ENCODE measurements at regions not wholly inside any gene's neighbourhood (a gene's known extent, or its start where the extent isn't known, plus 50 kb on each side); places are given as distances from the start of the nearest gene placed in this dataset.
"Not testable (repeated sequence)": the region's sequence is repeated elsewhere in the genome, so short reads cannot be mapped to it uniquely, and the experiment has no call there.

GRCh38 chr16:48003206-48003907 is 152.4 kb downstream of the ABCC12 start:
- no peak for DNase-seq

- DNase-seq: no peak
These were observed 154.4 kb downstream of the ABCC12 start for GRCh38 chr16:48001324-48001895.

- DNase-seq: no peak
These were observed 155.2 kb downstream of the ABCC12 start for GRCh38 chr16:48000622-48001021.

GRCh38 chr16:47999595-47999994 is 156.2 kb downstream of the ABCC12 start:
- no peak for DNase-seq

GRCh38 chr16:47995354-47995753 is 160.4 kb downstream of the ABCC12 start:
- no peak for DNase-seq

- DNase-seq: no peak
These were observed 164.3 kb downstream of the ABCC12 start for GRCh38 chr16:47991491-47991890.

- no peak for DNase-seq
These were observed 165.1 kb downstream of the ABCC12 start for GRCh38 chr16:47990676-47991075.

- DNase-seq: no peak
These were observed 168.7 kb downstream of the ABCC12 start for GRCh38 chr16:47987136-47987535.

- DNase-seq: no peak
These were observed 169.8 kb downstream of the ABCC12 start for GRCh38 chr16:47986031-47986430.

- no peak for DNase-seq
These were observed 171.1 kb downstream of the ABCC12 start for GRCh38 chr16:47984669-47985068.

- DNase-seq: no peak
These were observed 171.7 kb downstream of the ABCC12 start for GRCh38 chr16:47983999-47984580.

- DNase-seq: no peak
These were observed 175.6 kb downstream of the ABCC12 start for GRCh38 chr16:47980212-47980611.

- no peak for DNase-seq
These were observed 176.1 kb downstream of the ABCC12 start for GRCh38 chr16:47979616-47980182.

GRCh38 chr16:47979164-47979520 is 176.7 kb downstream of the ABCC12 start:
- no peak for DNase-seq

GRCh38 chr16:47978491-47979163 is 177.2 kb downstream of the ABCC12 start:
- no peak for DNase-seq

- no peak for DNase-seq
These were observed 178.0 kb downstream of the ABCC12 start for GRCh38 chr16:47977802-47978201.

GRCh38 chr16:47976636-47977210 is 179.1 kb downstream of the ABCC12 start:
- DNase-seq: no peak

GRCh38 chr16:47974971-47975370 is 180.8 kb downstream of the ABCC12 start:
- DNase-seq: not testable (repeated sequence)

- DNase-seq: no peak
These were observed 182.2 kb downstream of the ABCC12 start for GRCh38 chr16:47973552-47973951.

GRCh38 chr16:47972246-47972985 is 183.4 kb downstream of the ABCC12 start:
- no peak for DNase-seq

GRCh38 chr16:47971225-47971624 is 184.6 kb downstream of the ABCC12 start:
- no peak for DNase-seq

- DNase-seq: peak; percentile 12
These were observed 185.4 kb downstream of the ABCC12 start for GRCh38 chr16:47970291-47970931.

Measured in amniotic stem cell (primary cell).